NCI-H526 (cell line): ENCODE measurements at regions not wholly inside any gene's neighbourhood (a gene's known extent, or its start where the extent isn't known, plus 50 kb on each side); places are given as distances from the start of the nearest gene placed in this dataset.
"Not testable (repeated sequence)": the region's sequence is repeated elsewhere in the genome, so short reads cannot be mapped to it uniquely, and the experiment has no call there.

Source experiments
- DNase-seq, 2 experiments: peaks; one replicate each; lab custom pipeline; 2025; lab: John Stamatoyannopoulos, UW

DNA sequence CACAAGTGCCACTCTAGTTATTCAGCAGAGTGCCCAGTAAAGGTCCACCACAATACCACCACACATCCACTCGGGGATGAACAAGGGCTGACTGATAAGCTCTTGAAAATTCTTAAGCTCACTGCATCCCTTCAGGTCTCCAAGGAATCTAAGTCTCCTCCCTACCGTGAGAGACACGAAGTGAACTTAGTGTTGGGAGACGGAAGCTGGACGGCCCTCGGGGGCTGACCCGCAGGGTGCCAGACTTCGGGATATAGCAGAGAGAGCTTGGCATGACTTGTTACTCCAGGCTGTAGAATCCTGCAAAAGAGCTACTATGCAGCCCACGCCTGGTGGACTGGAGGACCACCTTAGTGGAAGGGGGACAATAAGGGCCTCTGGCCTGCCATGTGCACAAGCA is 75.1 kb downstream of the LYZL1 start:
- not testable (repeated sequence) for DNase-seq

DNA sequence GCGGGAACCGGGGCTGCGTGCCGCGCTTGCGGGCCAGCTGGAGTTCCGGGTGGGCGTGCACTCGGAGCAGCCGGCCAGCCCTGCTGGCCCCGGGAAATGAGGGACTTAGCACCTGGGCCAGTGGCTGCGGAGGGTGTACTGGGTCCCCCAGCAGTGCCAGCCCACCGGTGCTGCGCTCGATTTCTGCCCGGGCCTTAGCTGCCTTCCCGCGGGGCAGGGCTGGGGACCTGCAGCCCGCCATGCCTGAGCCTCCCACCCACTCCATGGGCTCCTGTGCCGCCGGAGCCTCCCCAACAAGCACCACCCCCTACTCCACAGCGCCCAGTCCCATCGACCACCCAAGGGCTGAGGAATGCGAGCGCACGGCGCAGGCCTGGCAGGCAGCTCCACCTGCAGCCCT is 77.3 kb downstream of the LYZL1 start:
- DNase-seq, result not testable (repeated sequence)

DNA sequence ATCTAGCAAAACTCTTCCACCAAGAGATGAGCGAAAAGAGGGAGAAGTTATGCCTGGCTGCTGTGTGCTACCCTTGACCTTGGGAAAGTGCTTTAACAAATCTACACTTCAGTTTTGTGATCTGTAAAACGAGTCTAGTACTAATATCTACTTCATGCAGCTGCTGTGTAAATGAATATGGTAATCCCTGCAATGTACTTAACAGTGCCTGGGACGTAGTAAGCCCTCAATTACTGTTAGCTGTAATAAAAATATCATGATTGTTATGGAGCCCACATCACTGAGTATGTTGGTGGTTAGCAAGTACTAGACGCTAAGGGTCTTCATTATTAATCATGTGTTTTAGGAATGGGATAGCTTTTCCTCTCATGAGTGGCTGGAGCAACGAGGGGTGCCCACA is 80.5 kb downstream of the LYZL1 start:
- no peak for DNase-seq

DNA sequence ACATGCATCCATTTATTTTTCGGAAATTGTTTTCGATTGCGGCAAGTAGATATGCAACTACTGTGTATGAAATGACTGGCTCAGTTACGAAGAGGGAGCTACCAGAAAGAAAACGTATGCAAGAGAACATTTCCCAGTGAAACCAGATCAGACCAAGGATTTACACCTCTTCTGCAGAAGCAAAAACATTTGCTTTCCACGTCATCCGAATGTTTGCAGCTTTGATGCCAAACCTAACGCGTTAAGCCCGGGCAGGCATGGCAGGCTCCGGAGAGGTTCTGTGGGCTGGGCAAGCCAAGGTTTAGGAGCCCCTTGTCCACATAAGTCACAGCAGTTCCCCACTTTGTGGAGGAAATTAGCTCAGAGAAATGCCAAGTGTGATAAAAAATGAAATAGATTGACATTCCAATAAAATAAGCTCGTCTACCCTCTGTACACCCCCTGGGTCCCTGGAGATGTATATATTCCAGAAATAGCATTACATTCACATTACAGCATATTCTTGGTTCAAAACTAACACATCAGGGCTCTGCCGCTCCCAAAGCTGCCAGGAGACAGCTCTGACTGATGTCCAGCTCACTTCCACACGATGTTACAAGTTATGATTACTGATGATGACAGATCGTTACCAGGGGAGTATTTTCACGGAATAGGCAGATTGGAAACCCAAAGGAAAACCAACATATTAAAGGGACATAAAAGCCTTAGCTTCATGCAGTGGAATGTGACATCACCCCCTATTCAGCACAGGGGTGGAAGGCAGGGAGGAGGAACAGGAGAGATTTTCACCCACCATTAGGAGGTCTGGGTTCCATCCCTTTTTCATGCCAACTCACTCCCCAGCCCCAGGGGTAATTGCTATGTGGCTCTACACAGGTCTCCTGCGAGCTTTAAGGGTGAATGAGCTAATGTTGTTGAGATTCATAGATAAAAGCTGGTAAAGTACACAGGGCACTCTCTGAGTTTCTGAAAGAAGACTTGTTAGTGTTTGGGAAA is 81.5 kb downstream of the LYZL1 start:
- no peak for DNase-seq

DNA sequence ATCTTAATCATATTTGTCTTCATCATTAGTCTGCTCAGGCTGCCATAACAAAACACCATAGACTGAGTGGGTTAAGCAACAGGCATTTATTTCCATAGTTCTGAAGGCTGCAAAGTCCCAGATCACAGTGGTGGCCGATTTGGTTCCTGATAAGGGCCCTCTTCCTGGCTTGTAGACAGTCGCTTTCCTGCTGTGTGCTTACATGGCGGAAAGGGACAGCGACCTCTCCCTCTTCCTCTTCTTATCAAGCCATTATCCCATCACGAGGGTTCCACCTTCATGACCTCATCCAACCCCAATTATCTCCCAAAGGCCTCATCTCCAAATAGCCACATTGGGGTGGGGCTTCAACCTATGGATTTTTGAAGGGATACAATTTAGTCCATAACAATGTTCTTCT is 84.0 kb downstream of the LYZL1 start:
- no peak for DNase-seq

DNA sequence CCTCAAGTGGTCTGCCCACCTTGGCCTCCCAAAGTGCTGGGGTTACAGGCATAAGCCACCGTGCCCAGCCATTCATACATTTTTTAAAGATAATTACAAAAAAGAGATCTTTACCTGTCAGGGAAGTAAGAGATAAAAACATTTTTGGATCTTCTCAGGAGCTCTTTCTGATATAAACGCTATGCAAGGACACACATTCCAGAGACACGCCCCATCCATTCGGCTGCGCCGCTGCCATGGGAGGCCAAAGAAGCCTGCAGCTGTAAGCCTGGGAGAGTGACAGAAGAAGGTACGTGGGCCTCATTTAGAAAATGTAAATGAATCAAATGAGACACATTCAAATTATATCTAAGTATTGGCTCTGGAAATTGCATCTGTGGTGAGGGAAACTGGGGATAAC is 85.3 kb downstream of the LYZL1 start:
- no peak for DNase-seq

DNA sequence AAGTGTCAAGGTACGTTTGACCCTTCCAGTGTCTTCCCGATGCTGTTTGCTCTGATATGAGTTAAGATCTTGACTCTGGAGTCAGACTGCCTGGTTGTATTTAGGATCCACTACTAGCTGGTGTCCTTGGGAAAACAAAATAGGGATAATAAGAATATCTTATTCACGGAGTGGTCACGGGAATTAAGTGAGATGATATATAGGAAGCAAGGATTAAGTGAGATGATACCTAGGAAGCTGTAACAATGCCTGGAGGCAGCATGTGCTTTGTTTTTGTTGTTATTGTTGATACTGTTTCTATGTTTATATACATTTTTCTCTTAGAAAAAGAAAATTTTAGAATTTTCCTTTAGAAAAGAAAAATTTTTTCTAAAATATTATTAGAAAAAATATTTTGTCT is 87.0 kb downstream of the LYZL1 start:
- DNase-seq, result no peak

DNA sequence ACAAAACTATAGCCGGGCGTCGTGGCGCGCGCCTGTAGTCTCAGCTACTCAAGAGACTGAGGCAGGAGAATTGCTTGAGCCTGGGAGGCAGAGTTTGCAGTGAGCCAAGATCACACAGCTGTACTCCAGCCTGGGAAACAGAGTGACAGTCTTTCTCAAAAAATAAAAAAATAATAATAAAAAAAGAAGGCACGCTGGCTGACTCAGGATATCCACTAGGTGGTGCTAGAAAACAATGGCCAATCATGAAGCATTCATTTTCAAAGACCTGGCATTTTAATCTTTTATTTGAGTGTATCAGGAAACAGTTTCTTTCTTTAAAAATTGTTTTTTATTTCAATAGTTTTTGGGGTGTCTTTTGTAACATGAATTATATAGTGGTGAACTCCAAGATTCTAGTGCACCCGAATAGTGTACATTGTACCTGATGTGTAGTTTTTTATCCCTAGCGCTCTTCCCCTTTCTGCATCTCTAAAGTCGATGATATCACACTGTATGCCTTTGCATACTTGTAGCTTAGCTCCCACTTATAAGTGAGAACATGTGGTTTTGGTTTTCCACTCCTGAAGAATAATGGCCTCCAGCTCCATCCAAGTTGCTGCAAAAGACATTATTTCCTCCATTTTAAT is 88.6 kb downstream of the LYZL1 start:
- DNase-seq, result no peak

DNA sequence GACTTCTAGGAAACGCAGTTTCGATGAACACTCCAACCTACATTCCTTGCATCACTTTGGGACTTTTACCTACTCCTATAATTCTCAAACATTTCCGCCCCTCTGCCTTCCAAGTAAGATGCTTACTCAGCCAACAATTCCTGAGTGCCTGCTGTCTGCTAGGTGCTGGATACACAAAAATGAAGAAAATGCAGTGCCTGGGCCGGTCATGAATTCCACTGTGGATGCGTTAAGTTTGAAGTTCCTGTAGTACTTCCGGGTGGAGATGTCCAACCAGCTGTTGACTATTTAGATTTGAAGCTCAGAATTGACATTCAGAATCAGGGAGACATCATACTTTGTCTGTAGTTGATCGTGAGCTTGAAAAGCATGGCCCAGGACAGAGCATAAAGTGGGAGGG is 89.2 kb downstream of the LYZL1 start:
- no peak for DNase-seq

DNA sequence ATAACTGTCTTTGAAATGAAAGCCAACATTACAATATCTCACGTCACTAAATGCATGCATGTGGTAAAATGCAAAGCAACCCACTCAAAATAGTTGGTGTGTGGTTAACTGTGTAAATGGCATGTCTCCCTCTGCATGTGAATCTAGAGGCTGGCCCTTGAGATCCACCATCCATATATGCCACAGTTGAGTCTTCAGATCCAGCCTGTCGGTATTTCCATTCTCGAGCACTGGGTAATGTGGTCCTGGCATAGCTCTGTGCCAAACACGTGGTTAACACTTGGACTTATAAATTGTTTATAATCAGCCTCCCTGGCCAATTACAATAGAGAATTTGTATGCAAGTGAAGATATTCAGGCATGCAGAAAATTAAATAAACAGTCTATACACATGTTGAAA is 90.3 kb downstream of the LYZL1 start:
- DNase-seq, result no peak

DNA sequence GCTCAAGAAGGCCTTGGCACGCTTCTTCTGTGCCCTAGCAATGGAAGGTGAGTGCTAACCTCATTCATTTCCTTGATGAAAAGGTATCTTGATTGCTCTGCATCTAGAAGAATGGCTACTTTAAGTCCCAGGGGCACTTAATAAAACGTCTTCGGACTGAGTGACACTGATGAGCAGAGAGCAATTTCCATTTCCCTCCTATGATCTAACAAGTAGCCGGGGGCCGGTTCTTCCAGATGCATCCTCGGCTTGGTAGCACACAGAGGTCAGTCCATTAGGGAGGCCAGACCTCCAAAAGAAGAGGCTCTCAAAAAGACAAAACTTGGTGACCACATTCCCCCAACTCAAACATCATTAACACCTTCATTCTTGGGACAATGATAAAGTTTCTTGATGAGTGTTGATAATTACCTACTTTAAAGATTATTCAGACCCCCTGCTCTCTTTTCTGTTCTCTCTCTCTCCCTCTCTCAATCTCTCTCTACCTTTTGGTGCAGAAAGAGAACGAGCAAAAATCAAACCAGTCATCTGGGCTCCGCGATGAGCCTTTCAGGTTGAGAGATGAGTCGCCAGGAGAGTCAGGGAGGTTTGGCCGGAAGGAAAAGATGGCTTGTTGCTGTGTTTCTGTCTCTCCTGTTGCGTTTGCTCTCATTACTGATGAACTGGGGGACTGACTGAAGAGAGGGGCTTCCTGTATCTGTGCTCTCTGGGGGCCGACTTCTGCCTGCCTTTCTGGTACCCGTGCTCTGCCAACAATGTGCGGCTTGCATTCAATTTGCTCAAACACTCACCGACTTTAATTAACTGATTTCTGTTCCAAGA is 91.1 kb downstream of the LYZL1 start:
- DNase-seq, result not testable (repeated sequence)

DNA sequence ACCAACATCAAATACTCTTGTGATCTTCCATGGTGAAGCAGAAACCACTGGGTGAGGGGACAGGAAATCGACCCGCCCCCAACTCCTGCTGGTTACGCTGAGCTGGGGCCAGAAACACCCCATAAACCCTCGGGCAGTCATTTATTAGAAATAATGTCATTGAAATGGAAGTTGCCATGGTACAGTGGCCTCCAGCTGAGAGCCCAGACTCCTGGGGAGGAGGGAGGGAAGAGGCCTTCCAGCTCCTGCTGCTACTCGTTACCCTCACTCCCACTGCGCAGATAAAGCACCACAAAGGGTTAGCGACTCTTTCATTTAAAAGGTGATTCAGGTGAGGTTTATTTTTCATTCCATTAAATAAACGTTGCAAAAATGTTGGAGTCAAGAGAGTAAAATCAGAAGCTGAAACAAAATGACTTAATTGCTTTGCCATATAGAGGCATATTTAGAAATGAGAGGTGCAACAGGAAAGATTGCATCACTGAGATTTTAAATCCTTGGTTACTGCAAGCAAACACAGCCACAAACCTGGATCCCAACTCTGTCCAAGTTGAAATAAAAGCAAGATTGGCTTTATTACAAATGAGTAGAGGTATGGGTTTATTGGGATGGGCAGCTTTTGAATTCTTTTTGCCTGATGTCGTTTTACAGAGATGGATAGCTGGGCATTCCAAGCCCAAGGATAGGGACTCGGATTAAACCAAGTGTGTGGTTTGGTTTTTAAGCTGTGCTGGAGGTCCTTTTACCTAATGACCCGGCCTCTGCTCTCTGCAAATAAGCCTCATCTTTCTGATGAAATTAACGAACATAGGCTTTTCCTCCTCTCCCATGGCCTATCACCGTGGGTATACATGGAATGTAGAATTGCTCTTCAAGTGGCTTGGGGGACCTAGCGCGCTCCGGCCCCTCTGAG is 92.0 kb downstream of the LYZL1 start:
- DNase-seq, result not testable (repeated sequence)

DNA sequence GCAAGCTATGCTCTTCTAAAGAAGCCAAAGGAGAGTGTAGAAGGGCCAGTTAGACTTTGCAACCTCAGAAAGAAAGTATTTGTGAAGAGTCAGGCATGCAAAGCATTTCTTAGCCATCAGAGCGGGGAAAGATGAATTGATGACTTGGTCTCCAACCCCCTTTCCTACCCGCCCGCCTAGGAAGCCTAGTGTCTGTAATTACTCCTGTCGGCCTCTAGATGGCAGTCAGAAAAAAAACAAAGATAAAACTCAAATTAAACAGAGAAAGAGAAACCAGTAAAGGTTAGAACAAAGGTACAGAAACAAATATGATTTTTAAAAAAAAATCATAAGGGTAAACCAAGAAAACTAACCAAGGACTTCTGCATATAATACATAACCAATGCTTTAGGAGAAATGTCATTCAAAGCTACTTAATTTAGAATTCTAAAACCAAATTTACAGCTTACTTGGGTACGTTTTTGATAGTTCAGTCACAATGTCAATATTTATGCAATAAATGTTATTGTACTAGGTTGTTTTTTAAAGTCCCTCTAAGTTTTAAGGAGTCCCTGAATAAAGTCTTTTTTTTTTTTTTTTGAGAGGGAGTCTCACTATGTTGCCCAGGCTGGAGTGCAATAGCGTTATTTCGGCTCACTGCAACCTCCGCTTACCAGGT is 97.6 kb downstream of the LYZL1 start:
- peak in 1 of 2 experiments; percentile 15 for DNase-seq

DNA sequence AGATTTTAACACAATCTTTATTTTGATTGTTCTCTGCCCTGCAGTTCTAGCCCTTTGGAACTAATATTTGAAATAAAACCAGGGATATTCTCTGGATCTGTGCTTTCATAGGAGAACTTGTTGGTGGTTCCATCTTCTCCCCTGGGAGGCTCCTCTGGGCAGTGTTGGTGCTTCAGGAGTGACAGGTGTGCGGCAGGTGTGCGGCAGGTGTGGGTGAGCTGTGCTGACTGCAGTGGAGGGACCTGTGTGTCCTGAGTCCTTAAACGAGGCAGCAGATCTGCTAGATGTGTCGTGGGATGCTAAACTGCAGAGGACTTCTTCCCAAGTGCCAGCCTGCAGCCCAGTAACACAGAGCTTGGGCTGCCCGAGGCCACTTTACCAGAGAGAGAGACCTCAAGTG is 98.4 kb downstream of the LYZL1 start:
- DNase-seq, result peak; percentile 14 to 15

DNA sequence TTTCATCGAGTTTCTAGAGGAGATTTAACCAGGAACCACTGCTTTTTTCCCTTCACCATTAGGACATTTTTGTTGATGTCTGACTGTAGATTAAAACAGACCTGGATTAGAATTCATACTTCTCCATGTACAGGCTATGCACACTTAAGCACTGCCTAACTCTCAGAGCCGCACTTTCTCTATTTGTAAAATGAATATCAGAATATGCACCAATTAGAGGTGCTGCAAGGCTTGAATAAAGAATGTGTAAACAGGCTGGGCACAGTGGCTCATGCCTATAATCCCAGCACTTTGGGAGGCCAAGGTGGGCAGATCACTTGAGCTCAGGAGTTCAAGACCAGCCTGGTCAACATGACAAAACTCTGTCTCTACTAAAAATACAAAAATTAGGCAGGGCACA is 99.2 kb downstream of the LYZL1 start:
- DNase-seq, result not testable (repeated sequence)

DNA sequence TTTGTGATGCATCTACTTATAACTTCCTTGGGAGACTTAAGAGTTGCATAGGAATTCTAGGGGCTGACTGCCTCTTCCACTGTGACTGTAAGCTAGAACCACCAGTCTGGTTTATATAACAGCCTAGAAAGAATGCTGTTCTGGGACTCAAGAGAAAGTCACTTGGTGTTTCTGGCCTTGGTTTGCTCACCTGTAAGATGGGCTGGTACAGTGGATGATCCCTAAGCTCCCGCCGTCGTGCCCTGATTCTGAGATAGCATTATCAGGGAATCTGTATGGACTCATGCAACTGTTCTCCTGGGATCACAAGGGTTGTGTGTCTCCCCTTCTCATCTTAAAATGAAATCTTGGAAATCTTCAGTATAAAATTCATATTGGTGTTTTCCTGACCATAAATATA is 100.6 kb downstream of the LYZL1 start:
- DNase-seq, result no peak

DNA sequence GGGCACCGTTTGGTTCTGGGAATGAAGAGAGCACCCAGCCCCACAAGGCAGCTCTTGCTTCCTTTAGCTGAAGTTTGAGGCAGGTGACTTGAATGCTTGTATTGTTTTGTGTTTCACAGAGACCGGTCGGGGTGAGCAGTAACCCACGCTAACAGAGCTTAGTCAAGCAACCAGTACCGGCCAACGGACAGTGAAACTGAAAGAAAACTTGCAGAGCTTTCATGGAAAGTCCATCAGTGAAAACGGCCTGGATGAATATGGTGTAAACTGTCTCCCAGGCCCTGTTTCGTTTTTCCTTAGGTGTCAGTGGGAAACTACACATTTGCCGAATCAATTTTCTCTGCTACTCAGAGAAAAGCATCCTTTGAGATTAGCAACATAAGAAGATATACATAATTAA is 101.1 kb downstream of the LYZL1 start:
- no peak for DNase-seq

DNA sequence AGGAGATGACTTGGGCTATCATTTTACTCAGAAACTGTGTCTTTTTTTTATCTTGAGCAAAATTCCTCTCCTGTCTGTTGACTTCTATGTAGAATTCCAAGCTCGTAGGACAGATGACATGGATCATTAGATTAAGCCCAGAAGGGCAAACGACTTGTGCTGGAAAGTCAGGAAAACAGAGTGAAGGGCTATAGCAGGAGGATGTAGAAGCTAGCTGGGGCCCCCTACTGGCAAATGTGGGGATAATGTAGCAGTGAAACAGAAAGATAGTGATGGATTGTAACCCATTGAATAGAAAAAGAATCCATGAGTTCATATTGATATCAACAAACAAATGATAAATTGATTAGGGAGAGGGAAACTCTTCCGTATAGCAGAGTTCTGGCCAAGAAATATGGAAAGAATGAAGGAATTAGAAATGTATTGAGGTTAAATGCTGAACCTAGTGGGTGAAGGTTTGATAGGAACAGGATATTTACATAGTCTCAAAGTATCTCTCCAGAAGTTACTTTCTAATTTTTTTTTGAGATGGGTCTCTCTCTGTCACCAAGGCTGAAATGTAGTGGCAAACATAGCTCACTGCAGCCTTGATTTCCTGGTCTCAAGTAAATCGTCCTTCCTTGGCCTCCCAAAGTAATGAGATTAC is 103.6 kb downstream of the LYZL1 start:
- DNase-seq, result peak in 1 of 2 experiments; percentile 31

DNA sequence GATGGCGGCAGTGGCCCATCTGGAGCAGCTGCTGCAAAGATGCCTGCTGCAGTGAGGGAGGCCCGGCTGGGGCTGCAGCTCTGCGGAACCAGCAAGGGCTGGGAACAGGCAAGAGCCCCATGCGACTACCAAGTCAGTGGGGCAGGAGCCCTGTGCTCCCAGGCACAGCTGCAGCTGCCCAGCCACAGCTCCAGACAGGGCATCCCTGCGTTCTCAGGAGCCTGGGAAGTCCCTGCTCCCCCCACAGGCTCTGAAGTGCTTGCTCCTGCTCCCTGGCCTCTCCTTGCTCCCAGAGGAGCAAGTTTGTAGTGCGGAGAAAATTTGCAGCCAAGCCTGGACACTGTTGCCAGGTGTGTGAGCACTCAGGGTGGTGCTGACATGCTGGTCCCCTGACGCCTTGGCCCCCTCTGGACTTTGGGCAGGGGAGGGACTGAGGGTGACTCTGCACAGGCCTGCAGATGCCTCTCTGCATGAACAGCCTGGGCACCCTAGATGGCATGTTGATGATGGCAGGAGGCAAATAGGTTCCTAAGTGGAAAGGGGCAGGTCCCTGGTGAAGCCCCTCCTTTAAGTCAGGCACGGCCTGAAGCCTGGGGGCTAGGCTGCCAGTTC is 105.6 kb downstream of the LYZL1 start:
- DNase-seq, result no peak

DNA sequence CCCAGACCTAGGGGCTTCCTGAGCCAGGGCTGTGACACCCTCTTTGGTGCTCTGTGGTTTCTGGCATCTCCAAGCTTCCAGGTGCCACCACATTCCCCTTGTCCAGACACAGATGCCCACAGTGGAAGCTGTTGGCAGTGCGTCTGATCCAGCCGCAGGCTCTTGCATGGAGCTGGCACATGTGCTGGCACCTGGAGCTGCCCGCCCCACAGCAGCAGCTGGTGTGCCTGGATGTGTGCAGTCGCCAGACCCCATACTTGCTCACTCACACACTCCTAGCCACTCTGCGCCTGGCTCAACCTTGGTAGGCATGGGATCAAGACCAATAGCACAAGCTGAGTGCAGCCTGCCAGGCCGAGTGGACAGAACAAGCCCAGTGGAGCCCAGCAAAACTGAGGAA is 106.5 kb downstream of the LYZL1 start:
- DNase-seq, result no peak
